ENCODE measurements at regions not wholly inside any gene's neighbourhood (a gene's known extent, or its start where the extent isn't known, plus 50 kb on each side); places are given as distances from the start of the nearest gene placed in this dataset.
A peak's percentile ranks its signal among the peaks of the same experiment; 100 is the strongest.
"Not testable (repeated sequence)": the region's sequence is repeated elsewhere in the genome, so short reads cannot be mapped to it uniquely, and the experiment has no call there.

DNA sequence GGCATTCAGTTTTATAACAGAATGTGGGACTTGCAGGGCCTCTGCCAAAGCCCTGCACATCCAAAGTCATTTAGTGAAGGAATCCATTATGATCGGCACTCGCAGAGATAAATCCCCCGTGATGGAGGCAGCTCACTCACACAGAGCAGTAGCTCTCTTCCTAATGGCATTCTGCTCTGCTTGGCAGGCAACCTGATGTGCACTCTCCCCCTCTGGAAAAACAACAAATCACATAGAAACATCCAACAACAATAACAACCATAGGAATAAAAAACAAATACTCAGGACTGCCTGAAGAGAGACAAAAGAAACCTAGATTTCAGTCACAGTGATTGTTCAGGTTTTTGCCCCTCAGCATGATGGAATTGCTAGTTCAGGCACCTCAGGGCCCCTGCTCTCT, 59.7 kb downstream of the NAA11 start:
- DNase-seq = no peak

DNA sequence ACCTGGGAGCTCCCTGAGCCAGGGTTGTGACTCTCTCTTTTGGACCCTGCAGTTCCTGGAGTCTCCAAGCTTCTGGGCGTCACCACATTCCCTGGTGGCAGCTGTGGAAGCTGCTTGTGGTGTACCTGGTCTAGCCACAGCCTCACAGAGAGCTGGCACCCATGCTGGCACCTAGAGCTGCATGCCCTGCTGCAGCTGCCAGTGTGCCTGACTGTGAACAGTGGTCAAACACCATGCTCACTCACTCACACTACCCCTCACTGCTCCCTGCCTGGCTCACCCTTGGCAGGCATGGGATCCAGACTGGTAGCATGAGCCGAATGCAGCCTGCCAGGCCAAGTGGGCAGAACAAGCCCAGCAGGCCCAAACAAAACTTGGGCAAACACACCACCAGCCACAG, 66.6 kb downstream of the NAA11 start:
- no peak for DNase-seq

DNA sequence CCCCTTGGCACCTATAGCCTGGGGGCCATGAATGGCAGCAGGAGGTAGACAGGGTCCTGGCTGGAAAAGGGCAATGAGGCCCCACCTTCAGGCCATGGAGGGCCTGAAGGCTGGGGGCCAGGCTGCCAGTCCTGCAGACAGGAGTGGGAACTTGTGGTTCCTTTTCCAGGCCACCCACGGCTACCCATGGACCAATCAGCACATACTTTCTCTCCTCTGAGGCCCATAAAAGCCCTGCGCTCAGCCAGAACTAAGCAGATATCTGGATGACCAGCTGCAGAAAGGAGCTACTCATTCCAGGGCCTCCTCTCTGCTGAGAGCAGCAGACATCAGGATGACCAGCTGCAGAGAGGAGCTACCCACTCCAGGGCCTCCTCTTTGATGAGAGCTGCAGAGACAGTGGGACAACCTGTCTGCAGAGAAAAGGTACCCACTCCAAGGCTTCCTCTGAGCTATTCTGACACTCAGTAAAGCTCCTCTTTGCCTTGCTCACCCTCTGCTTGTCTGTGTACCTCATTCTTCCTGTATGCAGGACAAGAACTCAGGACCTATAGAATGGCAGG, 67.2 kb downstream of the NAA11 start:
- no peak for DNase-seq

DNA sequence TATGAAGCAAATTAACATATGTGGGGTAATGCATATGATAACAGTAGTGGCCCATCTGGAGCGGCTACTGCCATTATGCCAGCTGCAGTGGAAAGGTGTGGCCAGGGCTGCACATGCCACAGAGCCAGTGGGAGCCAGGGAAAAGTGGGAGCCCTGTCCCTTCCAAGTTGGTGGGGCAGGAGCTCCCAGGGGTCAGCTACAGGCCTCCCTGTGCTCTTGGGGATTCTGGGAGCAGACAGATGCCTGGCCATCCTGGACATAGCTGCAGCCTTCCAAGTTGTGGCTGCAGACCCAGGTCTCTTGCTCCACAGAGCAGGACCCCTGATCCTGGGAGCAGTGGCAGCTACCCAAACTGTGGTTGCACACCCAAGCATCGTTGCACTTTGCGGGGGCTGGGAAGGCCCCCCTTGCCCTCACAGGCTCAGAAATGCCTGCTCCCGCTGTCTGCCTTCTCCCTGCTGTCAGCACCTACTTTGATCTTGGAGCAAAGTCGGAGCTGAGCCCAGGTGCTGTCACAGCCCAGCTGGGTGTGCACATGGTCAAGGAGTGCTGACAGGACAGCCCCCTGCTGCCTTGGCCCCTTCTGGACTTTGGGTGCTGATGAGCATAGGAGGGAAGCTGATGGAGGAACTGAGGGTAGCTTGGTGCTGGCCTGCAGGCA, 67.8 kb downstream of the NAA11 start:
- DNase-seq = no peak

DNA sequence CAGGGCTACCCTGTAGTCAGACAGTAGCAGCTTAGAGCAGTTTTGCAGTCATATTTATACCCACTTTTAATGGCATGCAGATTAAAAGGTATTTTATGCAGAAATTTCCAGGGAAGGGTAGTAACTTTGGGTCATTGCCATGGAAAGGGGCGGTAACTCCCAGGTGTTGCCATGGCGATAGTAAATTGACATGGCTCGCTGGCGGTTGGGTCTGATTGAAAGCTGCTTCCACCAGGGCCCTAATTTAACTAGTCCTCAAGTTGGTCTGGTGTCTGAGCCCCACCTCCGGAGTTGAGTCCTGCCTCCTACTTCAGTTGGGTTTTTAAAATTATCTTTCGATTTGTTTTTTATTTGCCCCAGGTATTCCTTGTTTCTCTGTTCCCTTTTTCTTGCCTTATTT, 70.1 kb downstream of the NAA11 start:
- no peak for DNase-seq

DNA sequence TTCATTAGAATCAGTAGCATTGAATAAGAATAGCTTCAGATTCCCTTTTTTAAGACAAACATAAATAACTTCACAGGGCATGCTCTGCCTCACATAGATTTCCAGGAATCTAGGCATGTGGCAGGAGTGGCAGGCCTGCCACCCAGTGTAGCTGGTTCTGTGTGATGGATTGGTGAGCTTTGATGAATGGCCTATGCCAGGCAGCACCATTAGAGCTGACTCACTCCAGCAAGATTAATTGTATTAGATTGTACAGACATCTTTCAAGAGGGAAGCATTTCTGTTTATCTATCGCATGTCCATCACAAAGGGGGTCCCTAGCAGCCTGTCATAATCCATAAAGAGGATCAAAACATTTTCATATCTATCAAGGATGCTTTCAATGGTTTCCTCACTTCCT, 71.9 kb downstream of the NAA11 start:
- no peak for DNase-seq

DNA sequence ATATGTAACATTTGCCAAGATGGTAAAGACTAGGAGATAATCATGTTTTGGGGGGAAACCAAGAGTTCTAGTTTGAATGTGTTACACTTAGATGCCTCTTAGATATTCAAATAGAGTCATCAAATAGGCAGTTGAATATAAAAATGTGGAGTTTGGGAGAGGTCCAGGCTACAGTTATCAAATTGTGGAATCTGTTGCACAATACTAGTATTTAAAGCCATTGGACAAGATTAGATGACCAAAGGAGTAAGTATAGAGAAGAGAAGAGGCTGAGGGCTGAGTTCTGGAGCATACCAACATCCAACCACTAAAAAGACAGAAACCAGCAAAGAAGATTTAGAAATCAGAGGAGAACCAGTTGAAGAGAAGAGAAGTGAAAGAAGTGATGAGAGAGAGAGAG, 72.7 kb downstream of the NAA11 start:
- DNase-seq = no peak

DNA sequence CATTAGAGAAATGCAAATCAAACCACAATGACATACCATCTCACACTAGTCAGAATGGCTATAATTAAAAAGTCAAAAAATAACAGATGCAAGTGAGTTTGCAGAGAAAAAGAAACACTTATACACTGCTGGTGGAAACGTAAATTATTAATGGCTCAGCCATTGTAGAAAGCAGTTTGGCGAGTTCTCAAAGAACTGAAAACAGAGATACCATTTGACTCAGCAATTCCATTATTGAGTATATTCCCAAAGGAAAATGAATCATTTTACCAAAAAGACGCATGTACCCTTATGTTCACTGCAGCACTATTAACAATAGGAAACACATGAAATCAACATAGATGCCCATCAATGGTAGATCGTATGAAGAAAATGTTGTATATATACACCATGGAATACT, 75.0 kb downstream of the NAA11 start:
- DNase-seq = no peak

DNA sequence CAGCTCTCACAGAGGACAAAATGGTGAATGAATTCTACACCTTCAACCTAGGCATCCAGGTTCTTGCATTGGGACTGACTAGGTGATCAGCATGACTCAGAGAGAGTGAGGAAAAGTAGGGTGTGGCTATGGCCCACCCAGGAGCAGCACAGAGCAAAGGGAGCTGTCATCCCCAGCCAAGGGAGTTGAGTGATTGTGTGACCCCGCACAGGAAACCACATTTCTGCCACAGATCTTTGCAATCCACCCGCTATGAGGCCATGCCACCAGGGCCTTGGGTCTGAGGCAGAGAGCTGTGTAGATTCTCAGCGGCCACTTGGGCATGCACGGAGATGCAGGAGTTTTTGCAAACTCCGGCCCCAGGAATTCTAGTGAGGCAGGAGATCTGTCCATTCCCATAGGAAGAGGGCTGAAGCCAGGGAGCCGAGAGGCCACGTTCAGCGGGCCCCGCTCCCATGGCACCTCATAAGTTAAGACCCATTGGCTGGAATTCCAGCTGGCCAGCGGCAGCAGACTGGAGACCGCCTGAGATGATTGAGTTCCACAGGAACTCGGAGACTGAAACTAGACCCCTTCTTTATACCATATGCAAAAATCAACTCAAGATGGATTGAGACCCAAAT, 75.9 kb downstream of the NAA11 start:
- no peak for DNase-seq

DNA sequence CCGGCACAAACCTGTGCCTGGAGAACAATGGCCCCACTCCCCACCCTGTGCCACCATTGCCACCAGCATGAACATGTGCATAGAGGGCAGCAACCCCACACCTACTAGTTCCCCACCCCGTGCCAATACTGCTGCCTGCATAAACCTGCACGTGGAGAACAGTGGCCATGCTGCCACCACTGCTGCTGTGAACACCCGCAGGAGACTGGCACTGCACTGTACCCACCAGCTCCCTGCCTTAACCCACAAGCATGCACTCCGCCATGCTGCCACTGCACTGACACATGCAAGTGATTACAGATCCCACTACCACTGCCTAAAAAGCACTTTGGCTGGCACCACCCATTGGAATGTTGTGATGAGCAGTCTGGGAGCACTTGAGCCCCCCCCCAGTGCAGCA, 77.3 kb downstream of the NAA11 start:
- no peak for DNase-seq

DNA sequence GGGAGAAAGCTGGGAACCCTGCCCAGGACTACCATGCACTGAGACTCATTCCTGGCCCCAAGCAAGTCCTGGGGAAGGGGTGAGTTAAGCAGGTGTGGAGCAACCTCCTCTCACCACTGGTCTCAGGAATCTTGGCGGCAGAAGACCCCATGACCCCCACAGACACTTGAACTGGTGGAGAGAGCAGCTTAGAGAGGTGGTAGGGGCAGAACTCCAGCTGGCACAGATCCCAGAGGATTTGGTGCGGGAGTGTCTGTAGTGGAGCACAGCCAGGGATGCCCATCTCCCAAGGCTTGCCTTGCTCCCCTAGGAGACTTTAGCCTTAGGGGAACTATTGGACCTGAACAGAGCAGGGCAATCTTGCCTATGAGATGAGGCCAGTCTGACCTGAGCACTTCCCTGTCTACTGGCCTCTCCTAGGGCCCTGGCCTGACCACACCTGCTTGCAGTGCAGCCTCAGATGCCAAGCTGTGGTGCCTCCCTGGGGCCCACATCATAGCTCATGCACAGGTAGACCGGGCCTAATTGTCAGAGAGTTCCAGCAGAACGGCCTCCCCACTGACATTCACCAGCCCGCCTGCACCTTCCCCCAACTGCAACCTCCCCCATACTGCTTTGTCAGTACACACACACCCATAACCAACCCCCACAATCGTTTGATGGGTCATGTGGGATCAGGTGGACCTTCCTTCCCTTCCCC, 78.0 kb downstream of the NAA11 start:
- DNase-seq = no peak

DNA sequence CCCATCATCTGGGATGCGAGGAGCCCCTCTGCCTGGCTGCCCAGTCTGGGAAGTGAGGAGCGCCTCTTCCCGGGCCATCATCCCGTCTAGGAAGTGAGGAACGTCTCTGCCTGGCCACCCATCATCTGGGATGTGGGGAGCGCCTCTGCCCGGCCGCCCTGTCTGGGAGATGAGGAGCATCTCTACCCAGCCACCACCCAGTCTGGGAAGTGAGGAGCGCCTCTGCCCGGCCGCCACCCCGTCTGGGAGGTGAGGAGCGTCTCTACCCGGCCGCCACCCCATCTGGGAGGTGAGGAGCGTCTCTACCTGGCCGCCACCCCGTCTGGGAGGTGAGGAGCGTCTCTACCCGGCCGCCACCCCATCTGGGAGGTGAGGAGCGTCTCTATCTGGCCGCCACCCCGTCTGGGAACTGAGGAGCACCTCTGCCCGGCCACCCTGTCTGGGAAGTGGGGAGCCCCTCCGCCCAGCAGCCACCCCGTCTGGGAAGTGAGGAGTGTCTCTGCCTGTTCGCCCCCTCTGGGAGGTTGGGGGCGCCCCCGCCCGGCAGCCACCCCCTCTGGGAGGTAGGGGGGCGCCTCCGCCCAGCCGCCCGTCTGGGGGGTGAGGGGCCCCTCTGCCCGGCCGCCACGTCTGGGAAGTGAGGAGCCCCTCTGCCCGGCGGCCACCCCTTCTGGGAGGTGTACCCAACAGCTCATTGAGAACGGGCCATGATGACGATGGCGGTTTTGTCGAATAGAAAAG, 80.5 kb downstream of the NAA11 start:
- DNase-seq = not testable (repeated sequence)

DNA sequence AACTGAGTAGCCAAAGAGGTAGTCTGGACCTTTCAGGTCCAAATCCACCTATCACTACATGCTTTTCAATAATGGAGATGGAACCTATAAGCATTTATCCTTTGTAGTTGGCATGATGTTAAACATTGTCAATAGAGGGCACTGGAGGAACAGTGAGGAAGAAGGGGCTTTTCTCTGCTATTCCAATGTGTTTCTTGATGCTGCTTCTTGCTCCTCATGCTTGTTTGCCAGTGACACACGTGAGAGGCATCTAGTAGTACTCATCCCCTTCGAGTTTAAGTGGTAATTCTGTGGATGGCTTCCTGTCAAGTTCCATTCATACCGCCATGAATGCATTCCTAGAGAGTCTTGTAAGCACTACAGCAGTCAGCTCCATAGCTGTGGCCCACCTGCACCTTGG, 84.0 kb downstream of the NAA11 start:
- DNase-seq = no peak

DNA sequence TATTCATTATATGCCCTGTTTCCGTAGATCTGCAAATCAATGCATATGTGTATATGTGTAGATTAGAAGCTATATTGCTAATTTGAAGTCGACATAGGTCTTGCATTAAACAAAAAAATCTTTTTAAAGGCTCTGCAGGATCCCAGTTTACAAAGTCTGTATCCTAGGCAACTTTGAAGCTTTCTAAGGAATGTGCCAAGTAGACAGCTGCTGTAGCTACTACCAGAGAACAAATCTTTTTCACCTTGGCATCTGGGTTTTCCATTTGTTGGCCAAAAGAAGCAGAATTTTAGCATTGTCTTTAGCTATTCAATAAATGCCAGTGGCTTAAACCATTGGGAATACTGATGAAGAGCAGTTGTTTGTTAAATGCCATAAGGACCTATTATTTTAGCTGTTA, 88.0 kb downstream of the NAA11 start:
- DNase-seq = peak; percentile 46 to 47

DNA sequence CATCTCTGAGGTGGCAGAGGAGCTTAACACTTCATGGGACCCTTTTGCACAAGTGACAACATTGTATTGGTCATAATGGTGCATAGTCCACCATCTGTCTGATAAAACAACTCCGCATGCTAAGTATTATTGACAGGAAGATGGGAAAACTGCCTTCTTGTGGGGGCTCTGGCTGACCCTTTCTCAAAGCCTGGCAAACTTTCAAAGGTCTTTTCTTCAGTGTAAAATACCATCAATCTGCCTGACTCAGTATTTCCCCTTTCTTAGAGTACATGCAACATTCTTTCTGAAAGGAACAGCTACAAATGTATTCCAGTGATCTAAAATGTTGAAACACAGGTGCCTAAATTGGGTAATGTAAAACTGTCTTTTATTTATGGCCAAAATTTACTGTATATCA, 89.1 kb downstream of the NAA11 start:
- DNase-seq = no peak

DNA sequence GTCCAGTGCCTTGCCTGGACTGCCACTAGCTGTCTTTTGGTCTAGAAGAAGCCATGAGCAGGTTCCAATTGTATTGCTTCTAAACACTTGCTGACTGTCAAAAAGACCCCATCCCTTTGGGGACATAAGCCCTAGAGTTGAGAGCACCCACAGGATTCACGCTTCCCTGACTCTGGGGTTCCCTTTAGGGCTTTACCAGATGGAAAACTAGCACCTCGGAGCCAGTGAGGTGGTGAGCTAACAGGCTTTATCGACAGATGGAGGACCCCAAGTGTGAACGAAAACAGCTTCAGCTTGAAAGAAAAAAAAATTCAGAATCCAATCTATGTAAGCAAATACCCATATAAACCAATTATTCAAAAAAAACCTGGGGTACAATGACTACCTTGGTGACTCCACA, 90.8 kb downstream of the NAA11 start:
- DNase-seq = no peak

DNA sequence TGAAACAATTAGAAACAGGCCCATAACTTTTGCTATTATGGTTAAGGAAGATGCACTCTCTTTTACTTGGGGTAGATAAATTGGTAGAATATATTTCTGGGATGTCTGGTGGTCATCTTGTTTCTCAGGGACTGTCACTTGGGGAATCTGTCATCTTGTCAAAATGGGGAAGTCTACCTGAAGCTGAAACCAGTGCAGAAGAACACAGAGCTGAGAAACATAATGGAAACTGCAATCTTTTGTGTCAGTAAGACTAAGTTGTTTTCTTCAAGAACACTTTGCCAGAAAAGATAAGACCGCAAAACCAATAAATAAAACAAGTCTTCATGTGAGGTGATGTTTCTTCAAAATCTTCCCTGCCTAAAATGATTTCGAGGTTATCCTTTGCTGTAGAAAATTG, 92.0 kb downstream of the NAA11 start:
- no peak for DNase-seq

DNA sequence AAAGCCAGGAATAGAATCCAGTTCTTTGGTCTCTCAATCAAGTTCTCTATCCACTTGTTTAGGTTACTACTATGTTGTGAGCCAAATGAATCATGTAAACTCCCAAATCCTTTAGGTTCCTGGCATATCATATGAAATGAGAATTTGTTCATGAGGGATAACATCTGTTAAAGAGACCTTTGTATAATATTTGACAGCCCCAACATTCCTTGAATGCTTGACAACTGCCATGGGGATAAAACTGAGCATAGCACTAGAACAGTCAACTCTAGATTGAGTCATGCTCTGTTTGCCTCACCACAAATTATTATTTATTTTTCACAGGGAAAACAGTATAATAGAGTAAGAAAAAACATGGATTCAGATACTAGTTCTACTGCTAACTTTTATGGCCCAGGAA, 93.3 kb downstream of the NAA11 start:
- peak; percentile 22 to 30 for DNase-seq

DNA sequence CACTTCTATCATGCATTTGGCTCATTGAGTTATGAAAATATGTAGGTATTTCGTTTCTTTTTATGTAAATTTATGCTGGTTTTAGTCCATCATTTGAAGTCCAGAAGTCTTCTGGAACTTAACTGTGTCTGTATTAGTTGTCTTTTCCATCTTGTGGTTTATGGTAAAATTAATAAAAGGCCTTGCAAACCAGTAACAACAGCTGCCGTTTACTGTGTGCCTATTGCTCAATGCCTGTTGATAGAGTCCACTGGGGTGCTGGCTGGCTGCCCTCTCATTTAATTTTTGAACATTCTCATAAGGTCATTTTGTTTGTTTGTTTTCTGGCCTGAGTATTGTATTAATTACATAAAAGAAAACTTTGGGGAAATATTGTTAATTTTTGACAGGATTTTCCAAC, 98.0 kb downstream of the NAA11 start:
- peak; percentile 63 to 64 for DNase-seq

DNA sequence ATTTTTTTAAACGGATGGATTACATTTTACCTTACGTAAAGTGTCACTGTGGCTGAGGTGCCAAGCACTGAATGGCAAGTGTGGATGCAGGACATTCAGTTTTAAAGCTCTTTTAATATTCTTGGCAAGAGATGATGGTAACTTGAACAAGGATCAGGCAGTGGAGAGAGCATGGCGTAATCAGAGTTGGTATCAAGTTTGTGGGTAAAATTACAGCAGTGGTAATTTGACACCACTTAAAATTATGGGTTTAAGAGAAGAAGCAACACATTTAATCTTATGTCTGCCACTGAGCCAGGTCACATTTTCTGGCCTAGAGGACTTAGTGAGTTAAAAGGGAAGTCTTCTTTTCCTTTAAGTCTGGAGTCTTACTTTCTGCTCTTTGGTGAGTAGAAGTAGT, 100.5 kb downstream of the NAA11 start:
- no peak for DNase-seq

DNA sequence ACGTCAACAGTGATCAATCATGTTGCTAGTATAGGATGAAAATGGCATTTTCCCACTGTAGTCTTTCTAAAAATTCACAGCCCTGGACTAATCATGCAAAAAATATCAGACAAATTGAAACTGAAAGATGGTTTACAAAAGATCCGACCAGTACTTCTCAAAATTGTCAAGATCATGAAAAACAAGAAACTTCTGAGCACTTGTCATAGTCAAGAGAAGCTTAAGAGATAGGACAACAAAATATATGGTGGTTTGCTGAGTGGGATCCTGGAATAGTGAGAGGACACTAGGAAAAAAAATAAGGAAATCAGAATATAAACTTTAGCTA, 101.1 kb downstream of the NAA11 start:
- DNase-seq = no peak

DNA sequence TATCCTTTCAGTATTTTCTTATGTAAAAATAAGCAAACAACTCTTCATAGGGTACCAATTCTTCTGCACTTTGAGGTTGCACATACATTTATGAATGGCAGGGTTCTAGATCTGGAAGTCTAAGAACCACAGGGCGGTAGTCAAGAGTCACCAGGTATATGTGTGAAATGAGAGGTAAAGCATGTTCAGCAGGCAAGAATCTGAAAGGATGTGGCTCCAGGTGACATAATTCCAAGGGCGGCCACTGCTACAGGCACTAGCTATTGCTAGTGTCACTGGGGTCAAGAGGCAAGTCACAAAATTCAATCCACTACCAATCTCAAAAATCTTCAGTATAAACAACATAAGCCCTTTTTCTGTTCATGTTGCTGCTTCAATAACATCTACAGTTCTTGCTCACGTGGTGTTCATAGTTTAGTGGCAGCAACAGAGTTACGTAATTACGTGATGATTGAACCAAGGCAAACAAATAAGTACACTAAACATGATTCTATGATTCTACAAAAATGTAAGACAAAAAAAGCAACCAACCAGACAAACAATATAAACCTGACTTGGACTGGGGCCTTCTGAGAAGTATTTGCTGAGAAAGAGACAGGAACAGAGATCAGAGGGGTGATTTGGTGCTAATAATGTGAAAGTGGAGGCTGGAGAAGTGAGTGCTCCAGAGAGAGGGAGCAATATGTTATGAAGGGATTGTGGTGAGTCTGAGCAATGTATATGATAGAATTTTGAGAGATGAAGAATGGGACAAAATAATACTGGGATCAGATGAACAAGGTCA, 101.7 kb downstream of the NAA11 start:
- no peak for DNase-seq
